Glomerular visceral epithelial cell (primary cell): ENCODE measurements at regions not wholly inside any gene's neighbourhood (a gene's known extent, or its start where the extent isn't known, plus 50 kb on each side); places are given as distances from the start of the nearest gene placed in this dataset.

Experiments
- DNase-seq: peaks from one replicate; pipeline ENCODE4 v3.0.0-alpha.2; 2016; ENCODE audit errors: extremely low spot score

DNA sequence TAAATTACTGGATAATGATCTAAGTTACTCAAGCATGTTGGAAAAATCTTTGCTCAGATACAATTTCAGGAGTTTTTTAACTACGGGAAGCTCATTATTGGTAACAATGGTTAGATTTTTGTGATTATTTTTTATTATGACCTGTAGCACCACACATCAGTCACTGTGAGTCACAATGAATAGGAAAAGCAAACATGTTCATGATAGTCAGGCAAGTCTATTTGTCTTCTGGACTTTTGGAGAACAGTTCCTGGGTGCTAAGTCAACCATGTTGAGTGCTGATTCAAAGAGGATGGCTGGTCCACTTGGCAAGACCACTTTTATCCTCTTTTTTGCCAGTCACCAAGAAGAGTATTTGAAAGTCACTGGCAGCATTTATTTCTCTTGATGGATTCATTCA lies 403.2 kb downstream of the KIF4B start:
- no peak for DNase-seq

GRCh38 chr5:155418960-155419579 lies 405.5 kb downstream of the KIF4B start:
- no peak for DNase-seq

DNA sequence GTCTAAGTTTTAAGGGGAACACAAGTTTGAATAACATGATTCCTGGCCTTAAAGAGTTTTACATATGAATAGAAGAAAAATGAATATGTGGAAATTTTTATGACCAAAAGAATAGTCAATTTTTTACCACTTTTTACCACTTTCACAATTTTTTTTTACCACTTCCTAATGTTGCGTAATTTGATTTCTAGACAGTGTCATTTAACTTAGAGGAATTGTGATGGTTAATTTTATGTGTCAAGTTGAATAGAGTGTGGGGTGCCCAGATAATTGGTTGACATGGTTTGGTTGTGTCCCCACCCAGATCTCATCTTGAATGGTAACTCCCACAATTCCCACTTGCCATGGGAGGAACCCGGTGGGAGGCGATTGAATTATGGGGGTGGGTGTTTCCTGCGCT lies 416.6 kb downstream of the KIF4B start:
- no peak for DNase-seq

DNA sequence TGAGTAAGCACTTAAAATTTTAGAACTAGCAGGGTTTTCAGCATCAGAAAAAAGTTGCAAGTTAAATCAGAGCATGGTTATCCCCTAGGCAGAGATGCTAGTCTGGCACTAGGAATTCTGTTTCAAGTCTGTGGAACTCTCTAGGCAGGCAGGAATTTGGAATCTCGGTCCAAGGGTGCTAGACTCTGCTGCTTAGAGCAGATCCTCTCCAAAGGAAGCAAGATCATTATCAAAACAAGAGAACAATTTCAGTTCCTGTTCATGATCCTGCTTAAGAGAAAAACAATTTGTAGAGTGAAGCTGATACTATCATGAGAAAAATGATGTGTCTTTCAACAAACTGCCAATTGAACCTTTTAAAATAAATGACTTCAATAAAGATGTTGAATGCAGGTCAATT lies 420.7 kb downstream of the KIF4B start:
- DNase-seq: no peak

- no peak for DNase-seq
These were observed 421.1 kb downstream of the KIF4B start for GRCh38 chr5:155434681-155435080.

DNA sequence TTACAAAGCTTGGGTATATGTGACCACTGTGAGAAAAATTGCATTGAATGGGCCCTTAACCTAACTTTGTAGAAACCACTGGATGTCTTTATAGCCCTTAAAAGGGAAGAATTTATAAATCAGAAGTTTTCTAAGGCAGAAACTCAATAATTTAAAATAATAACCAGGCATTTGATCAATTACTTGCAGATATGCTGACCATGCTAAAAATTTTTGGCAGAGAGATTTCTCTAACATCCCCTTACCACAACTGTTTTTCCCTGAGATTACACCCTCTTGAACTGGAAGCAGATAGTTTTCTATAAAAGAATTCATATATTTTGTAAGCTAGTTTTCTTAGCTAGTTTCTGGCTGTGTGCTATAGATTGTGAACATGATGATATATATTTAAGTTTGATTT lies 428.3 kb downstream of the KIF4B start:
- DNase-seq: no peak

DNA sequence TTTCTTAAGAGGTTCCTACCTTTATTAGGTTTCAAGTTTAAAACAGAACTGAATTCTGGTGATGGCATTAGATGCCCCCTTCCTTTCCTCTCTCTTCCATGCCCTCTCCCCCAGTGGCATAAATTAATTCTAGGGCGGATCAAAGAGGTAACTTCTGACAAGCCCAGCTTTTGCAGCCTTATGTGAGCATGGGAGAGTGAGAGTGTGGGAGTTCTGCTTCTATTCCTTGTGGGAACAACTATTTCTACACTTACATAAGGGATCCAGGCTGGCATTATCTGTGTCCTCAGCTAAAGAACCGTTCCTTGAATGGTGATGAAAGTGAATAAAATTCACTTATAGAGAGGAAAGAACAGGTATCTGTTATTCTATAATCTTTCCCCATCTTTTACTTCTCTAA lies 437.6 kb downstream of the KIF4B start:
- no peak for DNase-seq

GRCh38 chr5:155455791-155456514 lies 442.4 kb downstream of the KIF4B start:
- DNase-seq: no peak

DNA sequence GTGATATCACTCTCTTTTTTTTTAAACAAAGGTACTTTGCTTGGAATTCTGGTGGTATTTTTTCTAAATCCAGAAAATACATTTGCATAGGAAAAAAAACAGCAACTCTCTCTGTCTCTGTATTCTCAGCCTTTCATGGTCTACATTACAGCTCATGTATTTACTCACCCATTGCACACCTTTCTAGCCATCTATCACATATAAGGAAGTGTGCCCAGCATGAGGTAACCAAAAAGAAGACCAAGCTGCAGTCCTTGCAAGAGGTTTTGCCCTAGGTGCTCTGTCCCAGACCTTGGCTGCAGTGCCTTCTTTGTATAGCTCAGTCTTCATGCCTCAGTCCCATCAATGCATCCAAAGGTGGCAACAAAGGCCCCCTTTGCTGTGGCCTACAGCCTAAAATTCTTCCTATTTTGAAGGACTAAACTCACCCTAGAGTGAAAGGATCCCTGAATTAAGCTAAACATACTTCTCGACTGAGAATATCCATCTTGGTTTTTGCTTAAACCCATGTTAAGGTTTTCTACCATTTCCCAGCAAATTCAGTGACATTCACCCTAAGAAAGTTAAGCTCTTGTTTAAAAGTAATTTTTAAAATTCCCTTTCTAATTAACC lies 446.4 kb downstream of the KIF4B start:
- DNase-seq: no peak

DNA sequence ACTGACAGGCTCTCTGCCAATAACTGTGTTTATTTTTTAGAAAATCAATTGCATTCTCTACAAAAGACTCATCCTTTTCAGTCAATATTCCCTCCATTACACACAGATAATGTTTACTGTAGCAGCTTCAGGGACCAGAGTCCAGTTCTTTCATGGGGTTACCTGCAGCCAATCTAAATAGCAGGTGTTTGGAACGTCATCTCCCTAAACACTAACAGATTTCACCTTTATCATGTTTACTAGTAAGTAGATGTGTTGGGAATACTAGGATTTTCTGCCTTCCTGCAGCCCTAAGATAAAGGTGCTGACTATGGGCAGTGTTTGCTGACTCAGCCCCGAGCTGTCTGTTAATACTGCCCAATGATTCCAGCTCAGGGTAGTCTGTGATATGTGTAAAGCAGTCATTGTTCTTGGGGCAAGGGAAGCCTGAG lies 447.0 kb downstream of the KIF4B start:
- DNase-seq: no peak

DNA sequence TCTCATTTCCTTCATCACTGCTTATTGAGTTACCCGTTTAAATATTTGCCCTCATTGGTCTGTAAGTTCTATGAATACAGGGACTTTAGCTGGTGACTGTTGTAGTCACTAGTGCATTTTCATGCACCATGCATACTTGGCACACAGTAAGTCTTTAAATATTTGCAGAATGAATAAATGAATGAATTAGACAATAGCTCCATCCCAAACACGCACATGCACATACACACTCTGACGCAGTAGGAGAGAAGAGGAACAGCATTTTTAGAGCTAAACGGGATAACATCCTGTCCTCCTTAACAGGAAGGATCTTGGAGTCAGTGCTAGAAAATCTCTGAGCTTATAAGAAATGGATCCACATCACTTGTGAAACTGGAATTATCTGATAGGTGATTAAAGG lies 447.7 kb downstream of the KIF4B start:
- DNase-seq: no peak

- DNase-seq: no peak
These were observed 453.3 kb downstream of the KIF4B start for GRCh38 chr5:155466851-155467250.

DNA sequence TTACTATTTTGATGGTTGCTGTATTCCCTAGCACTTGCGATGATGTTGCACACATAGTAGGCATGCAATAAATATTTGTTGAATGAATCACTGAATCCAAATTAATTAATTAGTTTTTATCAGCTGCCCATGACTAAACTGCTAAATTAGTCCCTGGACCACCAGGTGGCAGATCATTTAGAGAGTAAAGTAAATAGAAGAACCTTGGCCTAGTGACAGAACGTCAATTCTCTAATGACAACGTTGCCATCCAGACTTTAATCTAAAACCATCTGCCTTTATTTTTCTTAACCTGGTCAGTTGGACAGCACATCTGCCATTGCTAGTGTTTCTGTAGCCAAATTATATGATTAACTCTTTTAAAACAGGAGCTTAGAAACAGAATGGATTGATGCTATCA lies 457.5 kb downstream of the KIF4B start:
- no peak for DNase-seq

GRCh38 chr5:155472780-155473179 lies 459.2 kb downstream of the KIF4B start:
- no peak for DNase-seq

- no peak for DNase-seq
These were observed 461.8 kb downstream of the KIF4B start for GRCh38 chr5:155475318-155475717.

- DNase-seq: peak; percentile 3
These were observed 467.2 kb downstream of the KIF4B start for GRCh38 chr5:155480731-155481131.

GRCh38 chr5:155481182-155481581 lies 467.6 kb downstream of the KIF4B start:
- no peak for DNase-seq

DNA sequence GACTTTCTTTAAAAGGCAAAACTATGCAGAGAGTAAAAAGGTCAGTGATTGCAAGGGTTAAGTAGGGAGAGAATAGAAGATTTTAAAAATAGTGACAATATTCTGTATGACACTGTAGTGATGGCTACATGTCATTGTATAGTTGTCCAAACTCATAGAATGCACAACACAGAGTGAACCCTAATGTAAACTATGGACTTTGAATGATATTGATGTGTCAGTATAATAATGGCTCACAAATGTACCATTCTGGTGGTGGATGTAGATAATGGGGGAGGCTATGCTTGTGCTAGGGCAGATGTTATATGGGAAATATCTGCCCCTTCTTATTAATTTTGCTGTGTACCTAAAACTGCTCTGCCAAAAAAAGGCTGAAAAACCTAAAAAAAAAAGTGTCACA lies 468.9 kb downstream of the KIF4B start:
- DNase-seq: no peak

DNA sequence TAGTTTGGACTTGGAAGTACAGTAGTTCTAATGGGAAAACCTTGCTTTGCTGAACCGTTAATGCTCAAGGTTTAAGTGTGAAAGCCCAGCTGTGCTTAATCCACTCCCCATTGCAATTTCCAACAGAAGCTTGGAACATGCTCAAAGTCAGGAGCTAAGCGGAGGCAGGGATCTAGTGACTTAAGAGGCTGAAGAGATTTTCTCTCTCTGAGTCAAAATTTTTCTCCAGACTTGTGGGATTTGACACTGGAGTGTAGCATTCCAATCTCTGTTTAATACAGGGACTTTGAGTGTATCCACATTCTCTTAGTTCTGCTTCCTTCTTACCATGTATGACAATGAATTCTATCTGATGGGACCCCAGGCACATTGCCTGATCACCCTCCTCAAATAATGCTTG lies 471.8 kb downstream of the KIF4B start:
- no peak for DNase-seq

DNA sequence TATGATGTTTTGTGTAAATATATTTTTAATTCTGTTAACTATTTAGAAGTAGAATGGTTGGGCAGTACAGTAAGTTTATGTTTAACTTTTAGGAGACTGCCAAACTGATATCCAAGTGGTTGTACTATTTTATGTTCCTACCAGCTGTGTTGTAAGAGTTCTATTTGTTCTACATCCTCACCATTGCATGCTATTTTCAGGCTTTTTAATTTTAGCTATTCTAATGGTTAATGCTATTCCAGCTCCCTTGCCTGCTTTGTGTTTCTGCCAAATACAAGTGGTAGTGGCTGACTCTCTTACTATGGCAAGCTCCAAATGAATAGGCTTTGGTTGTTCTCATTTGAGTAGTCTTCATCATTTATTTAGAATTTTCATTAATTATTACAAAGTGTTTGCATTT lies 476.4 kb downstream of the KIF4B start:
- no peak for DNase-seq

DNA sequence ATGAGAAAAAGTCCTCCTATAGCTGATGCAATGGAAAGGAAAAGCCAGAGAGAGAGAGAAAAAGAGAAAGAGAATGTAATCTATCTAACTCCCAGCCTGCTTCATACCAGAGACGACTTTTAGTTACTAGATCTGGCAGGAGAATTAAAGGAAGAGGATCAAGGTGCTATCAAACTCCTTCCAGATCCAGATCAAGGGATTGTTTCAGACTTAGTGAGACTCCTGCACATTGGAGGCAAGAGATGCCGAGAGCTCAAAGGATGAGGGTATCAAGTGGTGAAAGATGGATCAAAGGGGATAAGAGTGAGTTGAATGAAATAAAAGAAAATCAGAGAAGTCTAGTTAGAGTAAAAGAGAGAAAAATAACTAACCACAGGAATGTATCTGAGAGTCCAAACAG lies 478.6 kb downstream of the KIF4B start:
- no peak for DNase-seq

DNA sequence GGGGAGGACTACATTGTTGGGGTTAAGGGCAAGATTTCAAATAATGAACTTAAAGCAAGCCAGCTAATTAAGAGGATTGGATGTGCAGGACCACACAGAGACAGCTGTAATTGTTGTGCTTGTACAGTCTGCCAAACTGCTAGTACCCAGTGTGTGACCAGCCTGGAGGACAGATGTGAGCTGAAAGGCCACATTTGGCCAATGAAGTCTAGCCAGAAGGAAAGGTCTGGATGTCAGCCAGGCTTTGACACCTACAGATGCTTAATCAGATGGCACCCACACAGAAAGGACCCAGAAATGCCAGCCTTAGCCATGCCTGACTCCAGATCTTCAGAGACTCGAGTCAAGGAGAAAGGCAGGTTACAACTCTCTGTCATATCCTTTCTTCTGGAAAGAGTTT lies 491.1 kb downstream of the KIF4B start:
- no peak for DNase-seq

- DNase-seq: no peak
These were observed 493.8 kb downstream of the KIF4B start for GRCh38 chr5:155507363-155507762.
